Fibroblast of the aortic adventitia (primary cell): ENCODE measurements at regions not wholly inside any gene's neighbourhood (a gene's known extent, or its start where the extent isn't known, plus 50 kb on each side); places are given as distances from the start of the nearest gene placed in this dataset.

ENCODE experiments used
- DNase-seq: peaks from one replicate; pipeline ENCODE4 v3.0.0-alpha.2; 2010; ENCODE audit warnings: low read depth
- H3K4me3 ChIP-seq: 2 replicates; pipeline ENCODE4 v1.5.1; 2011; ENCODE audit warnings: low read depth, mild to moderate bottlenecking, control low read depth, low read length, moderate library complexity
- CTCF ChIP-seq: IDR thresholded peaks from 2 replicates; pipeline ENCODE4 v1.5.1; 2011; ENCODE audit warnings: mild to moderate bottlenecking, low read length, control low read depth, inconsistent platforms; ENCODE audit not compliant: insufficient read depth

DNA sequence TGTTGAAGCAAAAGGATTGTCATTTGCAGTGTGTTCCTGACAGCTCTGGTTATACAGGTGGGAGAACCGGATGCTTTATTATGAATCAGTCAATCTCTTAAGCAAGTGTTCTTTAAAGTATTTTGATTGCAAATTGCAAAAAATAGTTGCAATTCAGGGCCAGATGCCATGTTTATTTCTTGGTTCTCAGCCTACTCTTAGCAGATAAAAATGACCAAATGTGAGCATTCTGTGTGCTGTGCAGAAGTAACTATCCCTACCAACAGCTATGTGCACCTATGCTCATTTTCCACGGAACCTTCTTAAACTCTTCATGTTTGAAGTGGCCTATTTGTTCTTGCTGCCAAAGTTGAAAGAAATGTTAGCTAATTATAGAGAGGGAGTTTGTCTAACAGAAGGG, 262.3 kb upstream of the RASGRP1 start:
- peak; percentile 21 for DNase-seq
- no peak overlapping the region for H3K4me3 ChIP-seq
- TF ChIP-seq CTCF: no peak

- no peak for TF ChIP-seq CTCF
- H3K4me3 ChIP-seq: no peak overlapping the region
- peak; percentile 46 for DNase-seq
Observed at GRCh38 chr15:38828031-38828532, 263.5 kb upstream of the RASGRP1 start.

DNA sequence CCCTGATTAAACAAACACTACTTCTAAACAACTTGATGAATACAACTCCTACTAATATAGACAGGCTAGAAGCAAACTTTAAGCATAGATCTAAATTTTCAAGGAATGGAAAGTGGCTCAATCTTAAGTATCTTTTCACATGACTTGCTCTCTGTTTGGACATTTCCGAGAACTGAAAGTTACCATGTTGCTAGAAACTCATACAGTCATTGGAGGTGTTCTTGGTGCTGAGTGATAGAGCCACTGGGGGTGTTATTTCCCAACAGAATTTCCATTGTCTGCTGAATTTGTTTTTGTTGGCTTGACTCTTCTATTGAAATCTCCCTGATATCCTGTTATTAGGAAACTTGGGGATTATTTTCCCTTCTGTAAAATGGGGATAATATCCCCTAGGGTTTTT, 264.5 kb upstream of the RASGRP1 start:
- no peak for DNase-seq
- TF ChIP-seq CTCF: no peak
- no peak overlapping the region for H3K4me3 ChIP-seq

DNA sequence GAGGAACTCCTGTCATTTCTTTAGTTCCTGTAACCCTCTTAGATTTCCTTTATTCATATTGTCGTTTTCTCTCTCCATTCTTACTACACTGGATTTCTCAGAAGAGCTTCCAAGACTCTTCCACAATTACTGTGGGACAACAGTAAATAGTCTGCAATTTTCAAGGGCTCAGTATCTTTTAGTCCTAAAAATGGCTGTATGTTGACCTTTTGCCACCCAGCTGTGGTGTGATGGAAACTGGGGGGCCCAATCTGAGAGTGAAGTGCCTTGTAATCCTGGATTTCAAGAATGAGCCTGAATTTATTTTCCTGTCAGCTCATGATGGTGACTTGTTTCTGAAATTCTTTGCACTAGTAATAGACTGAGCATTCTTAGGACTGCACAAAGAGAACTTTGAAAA, 277.6 kb upstream of the RASGRP1 start:
- no peak for TF ChIP-seq CTCF
- DNase-seq: no peak

GRCh38 chr15:38843051-38843501, 278.5 kb upstream of the RASGRP1 start:
- no peak for TF ChIP-seq CTCF
- H3K4me3 ChIP-seq: no peak overlapping the region
- peak; percentile 50 for DNase-seq

More for the DNA sequence above, 277.6 kb upstream of the RASGRP1 start:
- no peak overlapping the region for H3K4me3 ChIP-seq

- TF ChIP-seq CTCF: no peak
- no peak overlapping the region for H3K4me3 ChIP-seq
- peak; percentile 76 for DNase-seq
Observed at GRCh38 chr15:38843736-38844590, 279.3 kb upstream of the RASGRP1 start.
